Lower lobe of right lung (tissue), 2 donors: ENCODE measurements at regions not wholly inside any gene's neighbourhood (a gene's known extent, or its start where the extent isn't known, plus 50 kb on each side); places are given as distances from the start of the nearest gene placed in this dataset.

Experiments used
- ATAC-seq, 2 donors: fragments of 200-7000 bp; cut with Tn5 transposase; one replicate each; pipeline ENCODE4 v1.9.1; 2020 to 2022; ENCODE audit warnings: mild to moderate bottlenecking in 2 of 2, moderate library complexity in 2 of 2
- DNase-seq: peaks from one replicate; pipeline ENCODE4 v3.0.0-alpha.2; 2020
- H3K27ac ChIP-seq: fragments of 200-600 bp; one replicate; pipeline ENCODE4 v1.8.0; 2022
- H3K27me3 ChIP-seq: fragments of 200-600 bp; one replicate; pipeline ENCODE4 v1.8.0; 2022; ENCODE audit warnings: low read depth
- H3K36me3 ChIP-seq: fragments of 200-600 bp; one replicate; pipeline ENCODE4 v1.8.0; 2022; ENCODE audit warnings: mild to moderate bottlenecking
- H3K4me1 ChIP-seq: fragments of 200-600 bp; one replicate; pipeline ENCODE4 v1.8.0; 2022
- H3K4me3 ChIP-seq: fragments of 200-600 bp; one replicate; pipeline ENCODE4 v1.8.0; 2022; ENCODE audit warnings: mild to moderate bottlenecking
- H3K9me3 ChIP-seq: fragments of 200-600 bp; one replicate; pipeline ENCODE4 v1.8.0; 2022
- CTCF ChIP-seq: fragments of 200-600 bp; IDR thresholded peaks from one replicate; pipeline ENCODE4 v1.8.0; 2022; ENCODE audit warnings: antibody characterized with exemption, mild to moderate bottlenecking
- intact Hi-C: fragments of 100-400 bp; cut with DNase I; formaldehyde crosslinking; loops from one replicate; pipeline ENCODE4 v1.11.0; 2022
- donor health status: DM: no; HTN: yes; CAD: no; lungs with severe emphysema.

GRCh38 chr19:34598217-34599155 is 78.5 kb downstream of the SCGB2B2 start:
- no peaks in the 10 kb centered on the region for H3K4me1 ChIP-seq
- no peak overlapping the region for H3K27ac ChIP-seq
- no peak for ATAC-seq
- no peaks in the 10 kb centered on the region for H3K36me3 ChIP-seq
- H3K4me3 ChIP-seq = no peak overlapping the region
- DNase-seq = no peak
- intact Hi-C loops = no loop called here
- H3K9me3 ChIP-seq = peaks cover 5% of the 10 kb centered on the region
- TF ChIP-seq CTCF = no peak
- no peaks in the 10 kb centered on the region for H3K27me3 ChIP-seq

- Histone ChIP-seq H3K4me3 (no peak overlapping the region), H3K4me1 (no peaks in the 10 kb centered on the region), H3K9me3 (no peaks in the 10 kb centered on the region), H3K27ac (no peak overlapping the region), H3K36me3 (no peaks in the 10 kb centered on the region), H3K27me3 (no peaks in the 10 kb centered on the region)
- no peak for TF ChIP-seq CTCF
- no peak for DNase-seq
- ATAC-seq = no peak
- intact Hi-C loops = no loop called here
Observed at GRCh38 chr19:34597596-34597995, 79.4 kb downstream of the SCGB2B2 start.

- Histone ChIP-seq H3K4me3 (no peak overlapping the region), H3K27me3 (no peaks in the 10 kb centered on the region), H3K9me3 (no peaks in the 10 kb centered on the region), H3K4me1 (no peaks in the 10 kb centered on the region), H3K36me3 (no peaks in the 10 kb centered on the region), H3K27ac (no peak overlapping the region)
- no peak for DNase-seq
- TF ChIP-seq CTCF = no peak
- no peak for ATAC-seq
- intact Hi-C loops = no loop called here
Observed at GRCh38 chr19:34596989-34597388, 80.0 kb downstream of the SCGB2B2 start.

GRCh38 chr19:34596115-34596514 is 80.8 kb downstream of the SCGB2B2 start:
- DNase-seq (no peak), ATAC-seq (no peak)
- Histone ChIP-seq H3K27ac (no peak overlapping the region), H3K36me3 (no peaks in the 10 kb centered on the region), H3K9me3 (no peaks in the 10 kb centered on the region), H3K27me3 (no peaks in the 10 kb centered on the region), H3K4me3 (no peak overlapping the region), H3K4me1 (no peaks in the 10 kb centered on the region)
- no peak for TF ChIP-seq CTCF
- intact Hi-C loops = no loop called here

GRCh38 chr19:34595683-34596082 is 81.3 kb downstream of the SCGB2B2 start:
- H3K27me3 ChIP-seq = no peaks in the 10 kb centered on the region
- H3K9me3 ChIP-seq = no peaks in the 10 kb centered on the region
- H3K36me3 ChIP-seq = no peaks in the 10 kb centered on the region
- no peak for TF ChIP-seq CTCF
- no peak overlapping the region for H3K4me3 ChIP-seq
- DNase-seq (no peak), ATAC-seq (no peak)
- no peaks in the 10 kb centered on the region for H3K4me1 ChIP-seq
- intact Hi-C loops = no loop called here
- no peak overlapping the region for H3K27ac ChIP-seq
